Right lobe of liver (tissue), 6 donors: ENCODE measurements at regions not wholly inside any gene's neighbourhood (a gene's known extent, or its start where the extent isn't known, plus 50 kb on each side); places are given as distances from the start of the nearest gene placed in this dataset.

Experiments used
- ATAC-seq, 4 donors: fragments of 200-7000 bp; cut with Tn5 transposase; one replicate each; pipeline ENCODE4 v1.9.1; 2020; ENCODE audit warnings: mild to moderate bottlenecking in 4 of 4, moderate library complexity in 4 of 4
- DNase-seq, 3 donors: peaks; one replicate each; pipeline ENCODE4 v3.0.0-alpha.2; 2020
- H3K27ac ChIP-seq, 3 donors: fragments of 200-600 bp; one replicate each; pipeline ENCODE4 v1.8.0; 2022
- H3K27me3 ChIP-seq, 2 donors: fragments of 200-600 bp; one replicate each; pipeline ENCODE4 v1.8.0; 2022
- H3K36me3 ChIP-seq, 4 donors: fragments of 200-600 bp; sonication (generic) in 1 of 4; one replicate each; pipeline versions ENCODE4 v1.5.1 to v1.8.0; 2017 to 2022; ENCODE audit warnings: control low read depth in 1 of 4
- H3K4me1 ChIP-seq, 4 donors: fragments of 200-600 bp; sonication (generic) in 1 of 4; one replicate each; pipeline versions ENCODE4 v1.5.1 to v1.8.0; 2017 to 2022; ENCODE audit warnings: control low read depth in 1 of 4
- H3K4me3 ChIP-seq, 3 donors: fragments of 200-600 bp; one replicate each; pipeline ENCODE4 v1.8.0; 2022
- H3K9me3 ChIP-seq, 4 donors: fragments of 200-600 bp; sonication (generic) in 1 of 4; one replicate each; pipeline versions ENCODE4 v1.5.1 to v1.8.0; 2017 to 2022; ENCODE audit warnings: control low read depth in 1 of 4
- CTCF ChIP-seq, 4 donors: fragments of 200-600 bp in 3 of 4; fragments of 450-650 bp in 1 of 4; IDR thresholded peaks; one replicate each; pipeline versions ENCODE4 v1.5.1 to v1.8.0; 2016 to 2022; ENCODE audit warnings: antibody characterized with exemption in 4 of 4, mild to moderate bottlenecking in 2 of 4
- POLR2A ChIP-seq: fragments of 450-650 bp; IDR thresholded peaks from one replicate; pipeline ENCODE4 v1.6.1; 2017; ENCODE audit warnings: antibody characterized with exemption, mild to moderate bottlenecking
- WGBS: methylation state at CpG from one replicate; pipeline ENCODE4 v1.1.6; 2018; ENCODE audit warnings: low coverage, low lambda C conversion rate; ENCODE audit not compliant: insufficient coverage; ENCODE audit errors: missing lambda C conversion rate; 5-methylcytosine and 5-hydroxymethylcytosine counted together
- intact Hi-C, 2 donors: fragments of 100-400 bp; cut with DNase I; formaldehyde crosslinking; loops; one replicate each; pipeline versions ENCODE4 v1.11.2 to v1.14.1; 2022
- donor health status: DM: no; HTN: yes; CAD: no.
- donor health status: DM: no; HTN: no; CAD: no.
- donor health status: DM: no; HTN: no; CAD: no.
- donor health status: DM: no; HTN: yes; CAD: no.
- donor health status: DM: no; HTN: yes; CAD: no.

DNA sequence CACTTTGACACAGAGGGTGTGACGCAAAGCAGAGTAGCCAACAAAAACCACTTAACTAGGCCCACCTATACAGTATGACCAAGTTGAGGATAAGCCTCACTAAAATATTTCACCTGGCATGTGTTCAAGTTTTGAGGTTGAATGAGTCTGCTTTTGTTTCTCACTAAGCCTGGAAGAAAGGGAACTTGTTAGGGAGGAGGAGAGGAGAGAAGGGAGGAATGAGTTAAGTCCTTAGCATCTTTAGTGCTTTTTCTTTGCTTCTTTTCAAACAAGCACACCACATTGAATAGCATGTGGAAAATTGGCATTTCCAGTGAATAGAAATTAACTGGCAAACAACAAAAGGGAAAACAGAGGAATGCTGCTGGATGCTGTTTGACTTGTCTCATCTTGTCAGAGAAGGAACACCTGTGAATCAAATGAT lies 461.9 kb downstream of the GJA1 start:
- Histone ChIP-seq H3K4me1 (no peaks in the 10 kb centered on the region), H3K27ac (no peak overlapping the region), H3K36me3 (no peaks in the 10 kb centered on the region), H3K4me3 (no peak overlapping the region), H3K27me3 (no peaks in the 10 kb centered on the region), H3K9me3 (no peaks in the 10 kb centered on the region)
- ATAC-seq (no peak), DNase-seq (no peak)
- no peak for TF ChIP-seq POLR2A
- TF ChIP-seq CTCF (IDR thresholded peaks at IDR 0.05) = no peak
- WGBS = 75% methylated on average over 1 of the region's 1 CpG
- intact Hi-C loops = no loop called here

DNA sequence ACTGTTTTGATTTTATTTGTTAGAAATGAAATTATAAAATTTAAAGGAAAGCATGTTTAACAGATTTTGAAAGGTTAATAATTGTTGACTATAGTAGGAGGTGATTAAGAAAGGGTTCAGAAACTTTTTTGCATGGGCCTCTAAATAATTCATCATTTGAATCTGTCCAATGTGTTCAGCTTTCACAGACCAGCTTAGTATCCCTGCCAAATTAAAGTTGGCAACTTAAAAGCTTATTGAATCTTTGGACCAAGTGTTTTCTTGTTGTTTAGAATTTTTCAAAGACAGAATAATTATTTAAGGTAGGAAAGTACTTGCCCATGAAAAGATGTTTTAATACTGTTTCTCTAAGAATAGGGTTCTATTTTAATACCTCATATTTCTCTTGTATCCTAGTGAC lies 466.0 kb downstream of the GJA1 start:
- intact Hi-C loops = no loop called here
- Histone ChIP-seq H3K27me3 (no peaks in the 10 kb centered on the region), H3K9me3 (no peaks in the 10 kb centered on the region), H3K36me3 (no peaks in the 10 kb centered on the region), H3K27ac (no peak overlapping the region), H3K4me3 (no peak overlapping the region), H3K4me1 (no peaks in the 10 kb centered on the region)
- no peak for TF ChIP-seq CTCF (IDR thresholded peaks at IDR 0.05)
- TF ChIP-seq POLR2A = no peak
- no peak for DNase-seq
- no peak for ATAC-seq

DNA sequence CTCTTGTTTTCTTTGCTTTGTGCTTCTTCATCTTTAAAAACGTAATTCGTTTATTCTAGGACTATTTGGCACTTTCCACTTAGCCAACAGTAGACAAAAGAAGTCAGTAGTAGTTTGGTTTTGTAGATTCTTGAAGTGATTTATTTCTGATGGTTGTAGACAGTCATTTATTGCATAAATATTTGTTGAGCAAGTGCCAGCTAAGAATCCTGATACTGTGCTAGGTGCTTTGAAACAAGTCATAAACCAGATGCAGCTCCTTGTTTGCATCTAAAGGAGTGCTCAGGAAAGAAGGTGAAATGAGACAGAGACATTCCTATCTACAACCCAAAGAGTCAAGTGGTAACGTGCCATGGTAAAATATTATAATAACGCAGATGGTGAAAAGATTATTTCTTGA lies 469.1 kb downstream of the GJA1 start:
- TF ChIP-seq CTCF (IDR thresholded peaks at IDR 0.05) (no peak), POLR2A (no peak)
- Histone ChIP-seq H3K36me3 (no peaks in the 10 kb centered on the region), H3K4me3 (no peak overlapping the region), H3K27ac (no peak overlapping the region), H3K9me3 (no peaks in the 10 kb centered on the region), H3K27me3 (no peaks in the 10 kb centered on the region), H3K4me1 (no peaks in the 10 kb centered on the region)
- DNase-seq (no peak), ATAC-seq (no peak)
- intact Hi-C loops = no loop called here
- WGBS = 22% methylated on average over 4 of the region's 4 CpGs

- Histone ChIP-seq H3K27ac (no peak overlapping the region), H3K36me3 (no peaks in the 10 kb centered on the region), H3K4me3 (no peak overlapping the region), H3K4me1 (no peaks in the 10 kb centered on the region), H3K27me3 (no peaks in the 10 kb centered on the region), H3K9me3 (no peaks in the 10 kb centered on the region)
- intact Hi-C loops = no loop called here
- WGBS = 28% methylated on average over 1 of the region's 1 CpG
- no peak for ATAC-seq
- DNase-seq = no peak
- no peak for TF ChIP-seq POLR2A
- TF ChIP-seq CTCF (IDR thresholded peaks at IDR 0.05) = no peak
These were observed 477.5 kb downstream of the GJA1 start for GRCh38 chr6:121912905-121913304.

GRCh38 chr6:121917263-121917829 lies 481.9 kb downstream of the GJA1 start:
- intact Hi-C loops = no loop called here
- H3K4me3 ChIP-seq = no peak overlapping the region
- no peaks in the 10 kb centered on the region for H3K27me3 ChIP-seq
- no peak overlapping the region for H3K27ac ChIP-seq
- TF ChIP-seq POLR2A (no peak), CTCF (IDR thresholded peaks at IDR 0.05) (no peak)
- no peaks in the 10 kb centered on the region for H3K36me3 ChIP-seq
- ATAC-seq (no peak), DNase-seq (no peak)
- 41% methylated on average over 3 of the region's 3 CpGs for WGBS
- H3K4me1 ChIP-seq = no peaks in the 10 kb centered on the region
- H3K9me3 ChIP-seq = no peaks in the 10 kb centered on the region
